Fibroblast of peridontal ligament (primary cell): ENCODE measurements at regions not wholly inside any gene's neighbourhood (a gene's known extent, or its start where the extent isn't known, plus 50 kb on each side); places are given as distances from the start of the nearest gene placed in this dataset.

ENCODE experiments used
- DNase-seq: peaks from one replicate; pipeline ENCODE4 v3.0.0-alpha.2; 2010; ENCODE audit errors: extremely low read depth

GRCh38 chr2:8223695-8224346 lies 458.0 kb upstream of the ID2 start:
- no peak for DNase-seq

DNA sequence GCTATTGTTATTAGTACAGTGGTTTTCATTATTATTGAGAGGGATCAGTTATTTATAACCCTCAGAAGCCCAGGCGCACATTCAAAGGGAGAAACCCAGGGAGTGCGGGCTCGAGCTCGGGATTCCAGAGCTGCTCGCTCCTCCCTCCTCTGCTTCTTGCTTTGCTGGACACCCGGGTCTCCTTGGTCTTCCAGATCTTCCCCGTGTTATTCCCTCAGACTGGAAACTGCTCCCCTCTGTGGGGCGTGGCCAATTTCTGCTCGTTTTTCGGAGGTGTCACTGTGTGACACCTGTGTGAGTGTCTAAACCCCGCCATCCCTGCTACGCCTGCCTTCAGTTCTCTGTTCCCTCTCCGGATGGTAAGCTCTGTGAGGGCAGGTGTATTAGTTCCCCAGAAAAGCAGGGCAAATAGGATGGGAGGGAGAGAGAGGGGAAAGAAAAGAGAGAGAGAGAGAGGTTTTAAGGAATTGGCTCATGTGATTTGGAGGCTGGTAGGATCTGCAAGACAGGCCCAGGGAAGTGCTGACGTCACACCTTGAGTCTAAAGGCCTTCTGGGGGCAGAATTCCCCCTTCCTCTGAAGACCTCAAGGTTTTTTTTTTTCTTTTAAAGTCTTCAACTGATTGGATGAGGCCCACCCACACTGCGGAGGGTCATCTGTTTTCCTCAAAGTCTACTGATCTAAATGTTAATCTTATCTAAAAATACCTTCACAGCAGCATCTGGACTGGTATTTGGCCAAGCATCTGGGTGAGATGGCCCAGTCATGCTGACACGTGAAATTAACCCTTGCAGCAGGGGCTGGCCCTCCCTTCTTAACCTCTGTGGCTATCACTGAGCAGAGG lies 457.3 kb upstream of the ID2 start:
- no peak for DNase-seq

DNA sequence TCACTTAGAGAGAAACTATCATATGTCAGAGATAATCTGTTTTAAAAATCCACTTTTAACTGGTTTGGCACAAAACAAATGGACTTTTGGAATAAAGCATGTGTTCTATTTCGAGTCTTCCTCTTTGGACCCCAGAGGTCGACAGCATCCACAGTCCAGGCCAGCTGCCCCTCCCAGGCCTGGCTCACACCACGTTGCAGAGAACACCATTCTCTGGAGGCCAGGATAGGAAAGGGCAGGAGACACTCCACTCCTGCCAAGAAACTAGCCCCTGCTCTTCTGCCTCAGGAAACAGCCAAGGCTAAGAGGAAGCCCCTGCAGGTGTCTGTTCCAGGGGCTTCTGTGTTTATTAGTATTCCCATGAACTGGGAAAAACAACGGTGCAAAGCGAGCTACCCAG lies 456.6 kb upstream of the ID2 start:
- no peak for DNase-seq

- no peak for DNase-seq
Measured at GRCh38 chr2:8225798-8226197, 456.1 kb upstream of the ID2 start.

GRCh38 chr2:8229546-8229986 lies 452.3 kb upstream of the ID2 start:
- DNase-seq = peak; percentile 84

- no peak for DNase-seq
Measured at GRCh38 chr2:8230466-8230865, 451.4 kb upstream of the ID2 start.

GRCh38 chr2:8231902-8232301 lies 450.0 kb upstream of the ID2 start:
- no peak for DNase-seq

DNA sequence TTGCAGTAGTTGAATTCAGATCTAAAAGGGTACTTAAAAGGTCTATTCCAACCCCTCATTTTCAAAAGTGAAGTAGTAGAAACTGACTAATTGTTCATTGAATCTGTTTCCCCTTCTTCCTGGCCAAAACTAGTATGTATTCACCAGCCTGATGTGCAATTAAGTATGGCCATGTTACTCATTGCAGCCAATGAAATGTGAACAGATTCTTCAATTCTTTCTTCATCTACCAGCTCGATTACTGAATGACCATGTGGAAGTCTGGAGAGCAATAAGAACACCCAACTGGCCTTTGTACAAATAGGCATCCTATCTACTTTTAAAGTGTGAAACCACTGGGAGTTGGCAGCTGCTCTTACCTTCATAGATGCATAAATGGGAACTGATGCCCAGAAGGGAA lies 449.0 kb upstream of the ID2 start:
- no peak for DNase-seq

GRCh38 chr2:8234253-8234652 lies 447.6 kb upstream of the ID2 start:
- no peak for DNase-seq

DNA sequence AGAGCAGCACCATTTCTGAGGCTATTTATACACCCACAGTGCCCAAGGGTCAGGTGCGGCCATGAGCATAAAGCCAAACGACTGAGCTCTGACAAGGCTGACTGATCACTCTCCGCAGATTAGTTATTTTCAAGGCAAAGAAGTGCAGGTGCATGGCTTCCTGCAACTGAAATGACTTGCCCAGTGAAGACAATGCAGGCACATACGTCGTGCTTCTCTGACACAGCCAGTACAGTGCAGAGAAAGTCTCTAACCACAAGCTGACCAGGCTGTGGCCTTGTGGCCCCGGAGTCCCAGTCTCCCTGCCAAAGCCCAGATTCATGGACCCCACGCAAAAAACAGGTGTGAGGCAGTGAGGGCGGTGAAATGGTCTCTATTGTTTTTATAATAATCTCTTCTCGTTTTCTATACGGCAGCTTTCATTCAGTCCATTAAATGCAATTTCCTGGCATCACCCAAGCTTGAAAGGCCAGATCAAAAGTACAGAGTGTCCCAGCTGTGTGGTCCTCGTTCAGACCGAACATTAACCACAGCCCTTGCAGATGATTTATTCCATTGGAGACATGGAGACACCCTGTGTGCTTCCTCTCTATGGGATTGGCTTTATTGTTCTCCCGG lies 447.0 kb upstream of the ID2 start:
- DNase-seq = no peak

- DNase-seq = no peak
Measured at GRCh38 chr2:8235419-8235818, 446.4 kb upstream of the ID2 start.

GRCh38 chr2:8236391-8236790 lies 445.5 kb upstream of the ID2 start:
- DNase-seq = no peak

GRCh38 chr2:8238521-8239230 lies 443.2 kb upstream of the ID2 start:
- DNase-seq = no peak

GRCh38 chr2:8239531-8240088 lies 442.2 kb upstream of the ID2 start:
- DNase-seq = no peak

GRCh38 chr2:8241317-8241716 lies 440.5 kb upstream of the ID2 start:
- DNase-seq = no peak

GRCh38 chr2:8242739-8243138 lies 439.1 kb upstream of the ID2 start:
- DNase-seq = peak; percentile 5

- DNase-seq = no peak
Measured at GRCh38 chr2:8243748-8244400, 438.0 kb upstream of the ID2 start.

DNA sequence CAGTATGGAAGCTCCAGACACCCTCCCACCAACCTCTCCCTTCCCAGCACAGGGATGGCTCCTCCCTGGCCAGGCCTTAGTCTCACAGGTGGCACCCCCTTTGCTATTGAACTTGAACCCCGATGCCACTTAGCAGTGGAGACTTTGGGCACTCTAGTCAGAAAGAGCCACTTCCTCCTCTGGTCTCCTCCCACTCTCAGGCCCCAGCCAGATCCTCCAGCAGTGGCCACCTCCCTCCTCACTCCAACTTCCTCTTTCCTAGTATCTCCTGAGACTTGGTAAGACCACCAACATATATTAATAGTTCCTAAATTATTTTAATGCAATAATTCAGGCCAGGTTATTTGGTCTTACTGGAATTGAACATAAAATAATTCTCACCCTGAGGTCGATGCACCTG lies 437.2 kb upstream of the ID2 start:
- no peak for DNase-seq

- DNase-seq = no peak
Measured at GRCh38 chr2:8246137-8246536, 435.7 kb upstream of the ID2 start.

GRCh38 chr2:8247905-8248622 lies 433.8 kb upstream of the ID2 start:
- DNase-seq = no peak

DNA sequence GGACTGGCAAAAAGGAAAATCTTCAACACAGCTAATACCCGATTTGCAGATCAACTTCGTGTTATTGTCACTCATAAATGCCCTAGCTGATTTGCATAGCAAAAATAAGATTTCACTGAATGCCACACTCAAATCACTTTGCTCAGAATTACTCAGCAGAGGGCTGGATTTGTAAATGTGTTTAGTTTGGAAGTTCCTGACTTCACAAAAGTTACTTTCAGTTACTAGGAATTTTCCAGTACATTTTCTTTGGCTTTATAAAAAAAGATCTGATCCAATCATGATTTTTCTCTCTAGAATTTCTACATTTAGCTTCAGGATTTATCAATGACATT lies 433.3 kb upstream of the ID2 start:
- DNase-seq = peak; percentile 50
